ENCODE measurements at regions not wholly inside any gene's neighbourhood (a gene's known extent, or its start where the extent isn't known, plus 50 kb on each side); places are given as distances from the start of the nearest gene placed in this dataset.

DNA sequence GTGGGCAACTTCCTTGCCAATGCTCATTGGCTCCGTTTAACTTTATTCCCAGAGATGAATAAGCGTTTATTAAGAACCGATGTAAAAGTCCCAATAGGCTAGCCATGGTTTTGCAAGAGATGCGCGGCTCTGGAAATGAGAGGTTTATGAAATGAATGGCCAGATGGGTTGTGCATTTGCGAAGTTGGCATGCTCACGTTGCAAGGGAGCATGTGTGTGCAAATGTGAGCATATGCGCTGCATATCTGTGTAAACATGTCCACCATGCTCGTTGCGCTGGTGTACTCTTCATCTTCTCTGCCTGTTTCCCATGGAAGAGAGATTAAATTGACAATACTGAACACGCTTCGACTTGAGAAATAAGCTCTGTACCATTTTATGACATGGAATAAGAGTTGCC lies 848.6 kb upstream of the RBFOX1 start:
- ATAC-seq (ENCODE audit: insufficient read depth, low FRiP score) (no peak), DNase-seq (no peak)
- Histone ChIP-seq H3K27me3 (ENCODE audit: control insufficient read depth in 3 of 3, insufficient read depth in 3 of 3, low read length in 2 of 3) (peaks cover 14 to 44% (median 20%) of the 10 kb centered on the region in 3 donors), H3K4me1 (ENCODE audit: control insufficient read depth in 5 of 5, insufficient read depth in 5 of 5, low read length in 5 of 5) (no peaks in the 10 kb centered on the region), H3K9ac (ENCODE audit: insufficient read depth in 1 of 2, low read length in 2 of 2) (no peak overlapping the region), H3K36me3 (ENCODE audit: control insufficient read depth in 4 of 4, insufficient read depth in 4 of 4, low read length in 4 of 4) (no peaks in the 10 kb centered on the region), H3K27ac (ENCODE audit: low read depth in 1 of 2, low read length in 1 of 2) (no peak overlapping the region), H3K4me3 (no peak overlapping the region), H3K9me3 (ENCODE audit: control insufficient read depth in 4 of 4, insufficient read depth in 3 of 4, low read length in 3 of 4) (peaks cover 0 to 5% (median 0%) of the 10 kb centered on the region in 4 donors)
- WGBS, 2 donors, result 37 to 49% methylated on average over 12 of the region's 12 CpGs
- TF ChIP-seq, protein P1, sequence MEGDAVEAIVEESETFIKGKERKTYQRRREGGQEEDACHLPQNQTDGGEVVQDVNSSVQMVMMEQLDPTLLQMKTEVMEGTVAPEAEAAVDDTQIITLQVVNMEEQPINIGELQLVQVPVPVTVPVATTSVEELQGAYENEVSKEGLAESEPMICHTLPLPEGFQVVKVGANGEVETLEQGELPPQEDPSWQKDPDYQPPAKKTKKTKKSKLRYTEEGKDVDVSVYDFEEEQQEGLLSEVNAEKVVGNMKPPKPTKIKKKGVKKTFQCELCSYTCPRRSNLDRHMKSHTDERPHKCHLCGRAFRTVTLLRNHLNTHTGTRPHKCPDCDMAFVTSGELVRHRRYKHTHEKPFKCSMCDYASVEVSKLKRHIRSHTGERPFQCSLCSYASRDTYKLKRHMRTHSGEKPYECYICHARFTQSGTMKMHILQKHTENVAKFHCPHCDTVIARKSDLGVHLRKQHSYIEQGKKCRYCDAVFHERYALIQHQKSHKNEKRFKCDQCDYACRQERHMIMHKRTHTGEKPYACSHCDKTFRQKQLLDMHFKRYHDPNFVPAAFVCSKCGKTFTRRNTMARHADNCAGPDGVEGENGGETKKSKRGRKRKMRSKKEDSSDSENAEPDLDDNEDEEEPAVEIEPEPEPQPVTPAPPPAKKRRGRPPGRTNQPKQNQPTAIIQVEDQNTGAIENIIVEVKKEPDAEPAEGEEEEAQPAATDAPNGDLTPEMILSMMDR (IDR thresholded peaks at IDR 0.05; ENCODE audit: control extremely low read depth, extremely low read depth), result no peak

DNA sequence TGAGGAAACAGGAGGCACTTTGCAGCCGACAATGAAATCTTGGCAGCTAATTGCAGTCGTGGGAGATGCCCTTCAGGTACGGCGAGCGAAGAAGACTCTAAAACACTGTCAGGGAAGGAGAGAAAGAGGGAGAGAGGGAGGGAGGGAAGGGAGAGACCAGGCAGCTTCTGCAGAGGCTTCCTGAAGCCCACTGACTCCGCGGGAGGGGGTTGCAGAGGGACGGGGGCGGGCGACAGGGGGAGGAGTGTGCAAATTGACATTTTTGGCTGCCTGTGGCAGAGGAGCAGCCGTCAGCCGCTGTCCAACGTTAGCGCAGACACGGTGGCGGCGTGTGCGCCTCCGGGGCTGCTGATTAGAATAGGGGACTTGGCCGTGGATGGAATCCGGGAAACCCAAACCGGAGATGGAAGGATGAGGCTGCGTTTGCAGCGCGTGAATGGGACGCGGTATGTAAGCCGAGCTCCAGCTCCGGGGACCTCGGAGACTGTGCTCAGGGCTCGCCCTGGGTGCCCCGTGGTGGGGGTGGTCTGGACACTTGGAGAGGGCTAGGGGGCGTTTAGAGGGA lies 849.1 kb upstream of the RBFOX1 start:
- Histone ChIP-seq H3K4me1 (ENCODE audit: control insufficient read depth in 5 of 5, insufficient read depth in 5 of 5, low read length in 5 of 5) (no peaks in the 10 kb centered on the region), H3K4me3 (no peak overlapping the region), H3K9ac (ENCODE audit: insufficient read depth in 1 of 2, low read length in 2 of 2) (no peak overlapping the region), H3K27me3 (ENCODE audit: control insufficient read depth in 3 of 3, insufficient read depth in 3 of 3, low read length in 2 of 3) (peaks cover 14 to 44% (median 20%) of the 10 kb centered on the region in 3 donors), H3K9me3 (ENCODE audit: control insufficient read depth in 4 of 4, insufficient read depth in 3 of 4, low read length in 3 of 4) (peaks cover 0 to 5% (median 0%) of the 10 kb centered on the region in 4 donors), H3K27ac (ENCODE audit: low read depth in 1 of 2, low read length in 1 of 2) (no peak overlapping the region), H3K36me3 (ENCODE audit: control insufficient read depth in 4 of 4, insufficient read depth in 4 of 4, low read length in 4 of 4) (no peaks in the 10 kb centered on the region)
- DNase-seq (no peak), ATAC-seq (ENCODE audit: insufficient read depth, low FRiP score) (no peak)
- 3% methylated on average over 30 to 33 of the region's 33 CpGs for WGBS, 2 donors
- TF ChIP-seq, protein P1 (IDR thresholded peaks at IDR 0.05; ENCODE audit: control extremely low read depth, extremely low read depth), result no peak

DNA sequence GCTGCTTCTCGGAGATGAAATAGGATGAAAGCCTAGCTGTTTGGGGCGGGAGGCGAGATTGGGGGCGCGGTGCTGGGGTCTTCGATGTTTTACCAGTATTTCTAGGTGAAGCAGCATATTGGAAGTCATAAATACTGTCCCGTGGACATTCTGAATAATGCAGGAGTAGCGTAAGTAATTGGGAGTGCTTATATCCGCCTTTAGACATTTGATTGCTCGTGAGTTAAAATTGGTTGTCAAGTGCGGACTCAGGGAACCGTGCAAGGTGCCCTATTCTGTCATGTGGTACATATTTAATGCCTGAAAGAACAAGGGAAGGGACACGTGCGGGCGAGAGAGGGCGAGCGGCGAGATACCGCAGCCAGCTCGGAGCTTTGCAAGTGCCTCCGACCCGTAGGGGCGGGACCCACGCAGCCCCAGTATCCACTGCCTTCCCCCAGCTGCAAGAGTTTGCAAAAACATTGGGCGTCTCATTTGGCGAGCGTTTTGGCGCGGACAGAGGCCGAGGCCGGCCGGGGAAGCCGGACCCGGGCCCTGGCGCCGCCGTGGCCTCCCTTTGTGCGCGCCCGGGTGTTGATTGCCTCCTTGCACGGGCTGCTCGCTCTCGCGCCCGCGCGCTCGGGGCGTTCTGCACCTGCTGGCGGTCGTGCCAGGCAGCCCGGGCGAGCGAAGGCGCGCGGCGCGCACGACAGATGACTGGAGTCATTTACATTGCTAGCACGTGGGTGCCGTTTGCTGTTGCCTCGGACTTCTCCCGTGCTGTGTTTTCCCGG lies 849.8 kb upstream of the RBFOX1 start:
- Histone ChIP-seq H3K9ac (ENCODE audit: insufficient read depth in 1 of 2, low read length in 2 of 2) (no peak overlapping the region), H3K9me3 (ENCODE audit: control insufficient read depth in 4 of 4, insufficient read depth in 3 of 4, low read length in 3 of 4) (peaks cover 0 to 5% (median 0%) of the 10 kb centered on the region in 4 donors), H3K4me3 (no peak overlapping the region), H3K4me1 (ENCODE audit: control insufficient read depth in 5 of 5, insufficient read depth in 5 of 5, low read length in 5 of 5) (no peaks in the 10 kb centered on the region), H3K27me3 (ENCODE audit: control insufficient read depth in 3 of 3, insufficient read depth in 3 of 3, low read length in 2 of 3) (peaks cover 14 to 44% (median 20%) of the 10 kb centered on the region in 3 donors), H3K36me3 (ENCODE audit: control insufficient read depth in 4 of 4, insufficient read depth in 4 of 4, low read length in 4 of 4) (no peaks in the 10 kb centered on the region), H3K27ac (ENCODE audit: low read depth in 1 of 2, low read length in 1 of 2) (no peak overlapping the region)
- ATAC-seq (ENCODE audit: insufficient read depth, low FRiP score), result no peak
- TF ChIP-seq, protein P1 (IDR thresholded peaks at IDR 0.05; ENCODE audit: control extremely low read depth, extremely low read depth), result no peak
- 11 to 13% methylated on average over 65 of the region's 65 CpGs for WGBS, 2 donors
- peak in 1 of 3 donors; percentile 12 for DNase-seq

All from lung (tissue), 11 donors.